Loucy (cell line): ENCODE measurements at regions not wholly inside any gene's neighbourhood (a gene's known extent, or its start where the extent isn't known, plus 50 kb on each side); places are given as distances from the start of the nearest gene placed in this dataset.
A peak's percentile ranks its signal among the peaks of the same experiment; 100 is the strongest.

ENCODE experiments used
- CTCF ChIP-seq: fragments of 200-600 bp; sonication (generic); conservative IDR thresholded peaks from 2 replicates; pipeline ENCODE4 v1.5.1; 2014; ENCODE audit warnings: mild to moderate bottlenecking, antibody characterized with exemption, low read length
- EZH2phosphoT487 ChIP-seq: fragments of 200-600 bp; IDR thresholded peaks from 2 replicates; pipeline ENCODE4 v1.6.1; 2018; ENCODE audit warnings: antibody characterized with exemption, mild to moderate bottlenecking, moderate library complexity, borderline replicate concordance

GRCh38 chr11:25981998-25982397 is 349.9 kb upstream of the ANO3 start:
- TF ChIP-seq CTCF (peak; percentile 72), EZH2phosphoT487 (no peak)
